SK-N-SH (cell line): ENCODE measurements at regions not wholly inside any gene's neighbourhood (a gene's known extent, or its start where the extent isn't known, plus 50 kb on each side); places are given as distances from the start of the nearest gene placed in this dataset.

ENCODE experiments used
- CTCF ChIA-PET: fragments of 300-600, 350-600 bp; formaldehyde crosslinking; extraction: SDS; loops from one replicate; lab custom pipeline; 2021; lab: Yijun Ruan, JAX
- POLR2A ChIA-PET: fragments of 350-600 bp; sonication (Branson Sonifier 250); formaldehyde crosslinking; extraction: SDS; loops from one replicate; lab custom pipeline; 2020; ENCODE audit warnings: antibody characterized with exemption, inconsistent platforms; lab: Yijun Ruan, JAX
- DNase-seq: peaks from one replicate; pipeline ENCODE4 v3.0.0; 2012
- H2AFZ ChIP-seq: fragments of 200-600 bp; sonication (generic); 2 replicates; pipeline ENCODE4 v1.8.1; 2016; ENCODE audit warnings: antibody characterized with exemption, mild to moderate bottlenecking, low read depth
- H3F3A ChIP-seq: fragments of 200-600 bp; sonication (generic); replicated peaks from 2 replicates; pipeline ENCODE3; 2016; ENCODE audit warnings: antibody characterized with exemption, mild to moderate bottlenecking; ENCODE audit not compliant: insufficient read depth
- H3K27ac ChIP-seq, 2 experiments: fragments of 200-500 bp in 1 of 2; fragments of 200-600 bp in 1 of 2; sonication (Bioruptor generic) in 1 of 2; sonication (generic), shearing (Covaris generic) in 1 of 2; 2 replicates each; pipeline versions ENCODE4 v1.5.1 to v1.6.1; 2014 to 2016; ENCODE audit warnings: low read depth in 2 of 2, inconsistent platforms in 1 of 2, low read length in 1 of 2, mild to moderate bottlenecking in 1 of 2, mixed read lengths in 1 of 2
- H3K27me3 ChIP-seq: fragments of 200-600 bp; sonication (generic), shearing (Covaris generic); 2 replicates; pipeline ENCODE4 v1.6.1; 2016; ENCODE audit warnings: mixed run types; ENCODE audit not compliant: insufficient read depth
- H3K36me3 ChIP-seq, 2 experiments: fragments of 200-500 bp in 1 of 2; fragments of 200-600 bp in 1 of 2; sonication (Bioruptor generic) in 1 of 2; sonication (generic) in 1 of 2; replicated peaks in 1 of 2; 2 replicates each; pipeline versions ENCODE3 to v1.5.1; 2014 to 2016; ENCODE audit warnings: low read length in 1 of 2, mild to moderate bottlenecking in 1 of 2; ENCODE audit not compliant: insufficient read depth in 2 of 2, control insufficient read depth in 1 of 2
- H3K4me1 ChIP-seq, 2 experiments: fragments of 200-500 bp in 1 of 2; fragments of 200-600 bp in 1 of 2; sonication (Bioruptor generic) in 1 of 2; sonication (generic), shearing (Covaris generic) in 1 of 2; 2 replicates each; pipeline versions ENCODE4 v1.5.1 to v1.6.1; 2014 to 2016; ENCODE audit warnings: low read depth in 1 of 2, low read length in 1 of 2, mixed run types in 1 of 2; ENCODE audit not compliant: insufficient read depth in 2 of 2, control insufficient read depth in 1 of 2
- H3K4me2 ChIP-seq: fragments of 200-600 bp; sonication (generic), shearing (Covaris generic); 2 replicates; pipeline ENCODE4 v1.6.1; 2017; ENCODE audit warnings: mixed run types
- H3K4me3 ChIP-seq, 2 experiments: fragments of 200-500 bp in 1 of 2; fragments of 200-600 bp in 1 of 2; sonication (Bioruptor generic) in 1 of 2; sonication (generic), shearing (Covaris generic) in 1 of 2; 2 replicates each; pipeline versions ENCODE4 v1.5.1 to v1.8.1; 2014 to 2016; ENCODE audit warnings: low read depth in 2 of 2, inconsistent platforms in 1 of 2, low read length in 1 of 2, mild to moderate bottlenecking in 1 of 2, mixed read lengths in 1 of 2, moderate library complexity in 1 of 2
- H3K79me2 ChIP-seq: fragments of 200-600 bp; sonication (generic); 2 replicates; pipeline ENCODE4 v1.8.1; 2017; ENCODE audit warnings: mild to moderate bottlenecking; ENCODE audit not compliant: insufficient read depth
- H3K9ac ChIP-seq: fragments of 200-600 bp; sonication (generic); 2 replicates; pipeline ENCODE4 v1.6.1; 2017; ENCODE audit warnings: mixed run types
- H3K9me2 ChIP-seq: fragments of 200-600 bp; sonication (generic); 2 replicates; pipeline ENCODE4 v1.6.1; 2017; ENCODE audit warnings: mixed run types
- H3K9me3 ChIP-seq: fragments of 200-600 bp; sonication (generic); 2 replicates; pipeline ENCODE4 v1.6.1; 2017; ENCODE audit warnings: mixed run types, mild to moderate bottlenecking, moderate library complexity
- H4K20me1 ChIP-seq: fragments of 200-600 bp; sonication (generic); 2 replicates; pipeline ENCODE4 v1.6.1; 2017; ENCODE audit warnings: mild to moderate bottlenecking, mixed run types; ENCODE audit not compliant: insufficient read depth
- EZH2phosphoT487 ChIP-seq: fragments of 200-600 bp; sonication (generic); IDR thresholded peaks from 2 replicates; pipeline ENCODE4 v1.6.1; 2017; ENCODE audit warnings: low read depth, mixed run types, mild to moderate bottlenecking, antibody characterized with exemption, moderate library complexity, borderline replicate concordance
- FOXJ3 ChIP-seq: sonication (generic); formaldehyde crosslinking; IDR thresholded peaks from 2 replicates; pipeline ENCODE4 v1.5.1; 2020; ENCODE audit warnings: mild to moderate bottlenecking, missing genetic modification reagents
- FOXM1 ChIP-seq: IDR thresholded peaks from 2 replicates; pipeline ENCODE4 v1.4.0; 2012; ENCODE audit warnings: low read depth, mild to moderate bottlenecking
- GABPA ChIP-seq: IDR thresholded peaks from 2 replicates; pipeline ENCODE4 v1.4.0; 2012; ENCODE audit warnings: low read depth, mild to moderate bottlenecking
- GATA2 ChIP-seq: sonication (generic); formaldehyde crosslinking; IDR thresholded peaks from 2 replicates; pipeline ENCODE4 v1.5.0; 2020; ENCODE audit warnings: mild to moderate bottlenecking, missing genetic modification reagents
- IRF3 ChIP-seq: fragments of 150-350 bp; IDR thresholded peaks from 2 replicates; pipeline ENCODE4 v1.6.1; 2016; ENCODE audit warnings: mild to moderate bottlenecking, low read depth, low read length
- JUND ChIP-seq: IDR thresholded peaks from 2 replicates; pipeline ENCODE4 v1.4.0; 2012
- POLR2AphosphoS5 ChIP-seq: IDR thresholded peaks from 2 replicates; pipeline ENCODE4 v1.6.1; 2012; ENCODE audit warnings: low read depth, low read length
- RCOR1 ChIP-seq: fragments of 150-350 bp; IDR thresholded peaks from 2 replicates; pipeline ENCODE4 v1.6.1; 2017; ENCODE audit warnings: antibody characterized with exemption, low read length
- RFX5 ChIP-seq: IDR thresholded peaks from 2 replicates; pipeline ENCODE4 v1.6.1; 2012; ENCODE audit warnings: mild to moderate bottlenecking, improper control_type of control experiment, low read length
- RXRA ChIP-seq: IDR thresholded peaks from 2 replicates; pipeline ENCODE4 v1.4.0; 2012; ENCODE audit warnings: low read depth, mild to moderate bottlenecking, borderline replicate concordance
- TCF12 ChIP-seq: IDR thresholded peaks from 2 replicates; pipeline ENCODE4 v1.4.0; 2012
- TEAD4 ChIP-seq: IDR thresholded peaks from 2 replicates; pipeline ENCODE4 v1.4.0; 2012; ENCODE audit warnings: mild to moderate bottlenecking, borderline replicate concordance; ENCODE audit not compliant: insufficient read depth
- USF1 ChIP-seq: IDR thresholded peaks from 2 replicates; pipeline ENCODE4 v1.4.0; 2012; ENCODE audit warnings: low read depth, borderline replicate concordance
- WGBS: methylation state at CpG from one replicate; pipeline ENCODE4 v1.1.6; 2017; ENCODE audit warnings: low lambda C conversion rate; 5-methylcytosine and 5-hydroxymethylcytosine counted together

GRCh38 chr17:51467336-51467735, 207.0 kb downstream of the UTP18 start:
- DNase-seq, result no peak
- Histone ChIP-seq H3K79me2 (no peaks in the 10 kb centered on the region), H3K9me2 (no peaks in the 10 kb centered on the region), H3K36me3 (no peaks in the 10 kb centered on the region), H3K9me3 (no peaks in the 10 kb centered on the region), H3K4me1 (peaks cover 0 to 3% of the 10 kb centered on the region in 2 experiments; a peak in 1 of 4 replicates), H2AFZ (no peak overlapping the region), H3K27ac (no peak overlapping the region), H3K27me3 (no peaks in the 10 kb centered on the region), H4K20me1 (no peaks in the 10 kb centered on the region), H3K4me2 (no peak overlapping the region), H3K4me3 (no peak overlapping the region), H3F3A (no peaks in the 10 kb centered on the region), H3K9ac (no peak overlapping the region)
- 6% methylated on average over 1 of the region's 1 CpG for WGBS
- POLR2A ChIA-PET, result no interaction called here
- CTCF ChIA-PET, result interaction anchor here (0.9 to 1.2 kb wide), 3 partner anchors 8 to 169 kb away, joined by 3 read pairs; no protein-coding TSS in a partner anchor
- TF ChIP-seq FOXJ3 (CRISPR knock-in tag) (no peak), RCOR1 (no peak), USF1 (no peak), RFX5 (no peak), FOXM1 (no peak), GATA2 (CRISPR knock-in tag) (no peak), GABPA (no peak), TCF12 (no peak), TEAD4 (no peak)

GRCh38 chr17:51472670-51473205, 212.4 kb downstream of the UTP18 start:
- no peak overlapping the region for H3K27ac ChIP-seq
- no peaks in the 10 kb centered on the region for H3K36me3 ChIP-seq
- H3K4me2 ChIP-seq, result no peak overlapping the region
- no peak overlapping the region for H3K9ac ChIP-seq
- peaks cover 0 to 17% of the 10 kb centered on the region in 2 experiments; a peak in 2 of 4 replicates for H3K4me1 ChIP-seq
- no peaks in the 10 kb centered on the region for H3K27me3 ChIP-seq
- H4K20me1 ChIP-seq, result no peaks in the 10 kb centered on the region
- H3K79me2 ChIP-seq, result no peaks in the 10 kb centered on the region
- H3F3A ChIP-seq, result no peaks in the 10 kb centered on the region
- H3K9me2 ChIP-seq, result no peaks in the 10 kb centered on the region
- TF ChIP-seq EZH2phosphoT487 (no peak), RXRA (no peak)
- H2AFZ ChIP-seq, result no peak overlapping the region
- DNase-seq, result no peak
- ChIA-PET CTCF (interaction anchor here (0.6 to 2.8 kb wide), 5 partner anchors 11 to 634 kb away, joined by 3 to 8 read pairs (median 3); no protein-coding TSS in a partner anchor), POLR2A (no interaction called here)
- WGBS, result 20% methylated on average over 2 of the region's 2 CpGs
- no peak overlapping the region for H3K4me3 ChIP-seq
- no peaks in the 10 kb centered on the region; the same call in 1 of the 2 replicates for H3K9me3 ChIP-seq

DNA sequence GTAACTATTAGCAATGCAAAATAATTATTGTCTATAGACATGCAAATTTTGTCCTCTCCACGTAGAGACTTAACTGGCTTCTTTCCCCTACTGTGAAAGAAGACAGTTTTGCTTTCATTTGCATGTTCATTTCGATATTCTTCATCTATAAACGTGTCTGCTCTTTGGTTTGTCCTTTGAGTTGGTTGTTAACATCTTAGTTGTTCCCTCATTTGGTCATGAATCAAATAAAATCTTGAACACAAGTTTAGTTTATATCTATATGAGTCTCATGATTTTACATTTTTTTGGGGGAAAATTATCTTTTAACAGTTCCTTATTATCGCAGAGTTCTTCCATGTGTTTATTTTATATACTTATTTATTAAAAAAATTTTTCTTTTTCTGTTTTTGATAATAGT, 214.4 kb downstream of the UTP18 start:
- 17% methylated on average over 4 of the region's 4 CpGs for WGBS
- Histone ChIP-seq H3K4me3 (no peak overlapping the region), H3K4me1 (peaks cover 0 to 17% of the 10 kb centered on the region in 2 experiments; a peak in 2 of 4 replicates), H3K79me2 (no peaks in the 10 kb centered on the region), H3K27me3 (no peaks in the 10 kb centered on the region), H3K27ac (no peak overlapping the region), H3K4me2 (no peak overlapping the region), H3K9me3 (peaks cover 3% of the 10 kb centered on the region; the same call in 1 of the 2 replicates), H3K9me2 (no peaks in the 10 kb centered on the region), H3F3A (no peaks in the 10 kb centered on the region), H3K9ac (no peak overlapping the region), H2AFZ (no peak overlapping the region), H4K20me1 (no peaks in the 10 kb centered on the region)
- no peak for DNase-seq
- POLR2A ChIA-PET, result no interaction called here
- CTCF ChIA-PET, result interaction anchor here (0.9 to 2.8 kb wide), 4 partner anchors 8 to 20 kb away, joined by 3 to 8 read pairs (median 3); no protein-coding TSS in a partner anchor
- TF ChIP-seq POLR2AphosphoS5, result no peak
- TF ChIP-seq IRF3, result no peak
- no peak for TF ChIP-seq JUND
- TF ChIP-seq, all 33 proteins: peak for 0
- no peaks in the 10 kb centered on the region for H3K36me3 ChIP-seq
